K562 (cell line): ENCODE measurements at regions not wholly inside any gene's neighbourhood (a gene's known extent, or its start where the extent isn't known, plus 50 kb on each side); places are given as distances from the start of the nearest gene placed in this dataset.

ENCODE experiments used
- ATF1 ChIP-seq, 2 experiments: fragments of 450-650 bp in 1 of 2; IDR thresholded peaks; 2 replicates each; pipeline ENCODE4 v1.6.1; 2016; ENCODE audit warnings: missing compliant biosample characterization in 1 of 2, missing genetic modification characterization in 1 of 2
- CBX5 ChIP-seq: IDR thresholded peaks from 2 replicates; pipeline ENCODE4 v1.6.1; 2014; ENCODE audit warnings: low read depth, borderline replicate concordance
- DMBX1 ChIP-seq: fragments of 250-450 bp; sonication (Bioruptor Pico); IDR thresholded peaks from 2 replicates; pipeline ENCODE4 v1.8.0; 2022; ENCODE audit warnings: inconsistent platforms, mild to moderate bottlenecking, moderate library complexity, borderline replicate concordance
- E2F3 ChIP-seq: fragments of 250-450 bp; sonication (Bioruptor Pico); IDR thresholded peaks from 2 replicates; pipeline ENCODE4 v1.4.0; 2020; ENCODE audit warnings: mild to moderate bottlenecking
- FOXO4 ChIP-seq: fragments of 450-650 bp; formaldehyde crosslinking; IDR thresholded peaks from 2 replicates; pipeline ENCODE4 v1.4.0; 2020; ENCODE audit warnings: mild to moderate bottlenecking, moderate library complexity
- HNRNPL ChIP-seq: fragments of 200-400 bp; formaldehyde crosslinking; IDR thresholded peaks from 2 replicates; pipeline ENCODE4 v1.6.1; 2017; ENCODE audit warnings: low read depth, mild to moderate bottlenecking, low read length
- HOXB6 ChIP-seq: fragments of 250-450 bp; sonication (Bioruptor Pico); IDR thresholded peaks from 2 replicates; pipeline ENCODE4 v1.5.1; 2022; ENCODE audit warnings: mild to moderate bottlenecking, borderline replicate concordance
- OTX1 ChIP-seq: fragments of 450-650 bp; formaldehyde crosslinking; IDR thresholded peaks from 2 replicates; pipeline ENCODE4 v1.4.0; 2022; ENCODE audit warnings: mild to moderate bottlenecking
- RBM14 ChIP-seq: fragments of 200-400 bp; formaldehyde crosslinking; IDR thresholded peaks from 2 replicates; pipeline ENCODE4 v1.6.1; 2018; ENCODE audit warnings: low read depth, mild to moderate bottlenecking, low read length, moderate library complexity, borderline replicate concordance; ENCODE audit not compliant: insufficient read depth
- RBM17 ChIP-seq: fragments of 200-400 bp; formaldehyde crosslinking; IDR thresholded peaks from 2 replicates; pipeline ENCODE4 v1.6.1; 2017; ENCODE audit warnings: low read depth, mild to moderate bottlenecking, low read length, borderline replicate concordance
- TEAD1 ChIP-seq, 2 experiments: fragments of 450-650 bp in 1 of 2; sonication (generic) in 1 of 2; formaldehyde crosslinking; IDR thresholded peaks; 2 replicates each; pipeline versions ENCODE4 v1.4.0 to v1.8.0; 2020 to 2022; ENCODE audit warnings: mild to moderate bottlenecking in 2 of 2, missing genetic modification reagents in 1 of 2
- TEAD4 ChIP-seq, 2 experiments: sonication (generic) in 1 of 2; formaldehyde crosslinking in 1 of 2; IDR thresholded peaks; 2 replicates each; pipeline versions ENCODE4 v1.6.1 to v1.8.0; 2012 to 2022; ENCODE audit warnings: borderline replicate concordance in 1 of 2, inconsistent platforms in 1 of 2, low read length in 1 of 2, mild to moderate bottlenecking in 1 of 2, missing genetic modification reagents in 1 of 2
- UBTF ChIP-seq, 2 experiments: IDR thresholded peaks; 2 replicates each; pipeline ENCODE4 v1.6.1; 2012; ENCODE audit warnings: improper control_type of control experiment in 2 of 2, low read depth in 2 of 2, low read length in 2 of 2, borderline replicate concordance in 1 of 2
- WHSC1 ChIP-seq: IDR thresholded peaks from one replicate; pipeline ENCODE4 v1.6.1; 2012; ENCODE audit warnings: low read length, control low read depth, inconsistent platforms
- YBX1 ChIP-seq: fragments of 450-650 bp; IDR thresholded peaks from 2 replicates; pipeline ENCODE4 v1.7.1; 2016; ENCODE audit warnings: mild to moderate bottlenecking
- ZBTB5 ChIP-seq: fragments of 450-650 bp; IDR thresholded peaks from 2 replicates; pipeline ENCODE4 v1.6.1; 2017; ENCODE audit warnings: antibody characterized with exemption
- ZFX ChIP-seq: sonication (generic); formaldehyde crosslinking; IDR thresholded peaks from 2 replicates; pipeline ENCODE4 v1.8.0; 2022; ENCODE audit warnings: mild to moderate bottlenecking, missing genetic modification reagents, moderate library complexity
- ZNF398 ChIP-seq: fragments of 250-450 bp; sonication (Bioruptor Pico); IDR thresholded peaks from 2 replicates; pipeline ENCODE4 v1.8.0; 2021; ENCODE audit warnings: moderate library complexity, mild to moderate bottlenecking, inconsistent platforms

GRCh38 chr6:14476793-14477531 is 359.4 kb downstream of the CD83 start (continued):
- TF ChIP-seq OTX1 = no peak
- TF ChIP-seq WHSC1 = no peak
- 0 out of 2 replicates have a peak, but pooled peaks have one; percentile 15 for TF ChIP-seq E2F3 (CRISPR knock-in tag)
- TF ChIP-seq FOXO4 = no peak
- no peak for TF ChIP-seq ZNF398 (CRISPR knock-in tag)
- TF ChIP-seq YBX1 = no peak
- no peak for TF ChIP-seq ZFX (CRISPR knock-in tag)
- TF ChIP-seq HNRNPL = no peak
- no peak for TF ChIP-seq ZBTB5
- TF ChIP-seq CBX5 = peak; percentile 76; the same call in 1 of the 2 replicates
- peak; percentile 95 for TF ChIP-seq TEAD4 (IDR thresholded peaks at IDR 0.05; ENCODE audit: low read length)
- TF ChIP-seq TEAD4 (CRISPR knock-in tag; IDR thresholded peaks at IDR 0.05; ENCODE audit: borderline replicate concordance) = no peak
- no peak for TF ChIP-seq ATF1 (CRISPR knock-in tag; IDR thresholded peaks at IDR 0.05)
- peak; percentile 93 for TF ChIP-seq ATF1 (tag; IDR thresholded peaks at IDR 0.05)
- no peak for TF ChIP-seq RBM17
- TF ChIP-seq TEAD1 (CRISPR knock-in tag; IDR thresholded peaks at IDR 0.05) = peak in 1 of 2 experiments; percentile 87; a peak in 3 of 4 replicates
- peak in 1 of 2 experiments; percentile 87; a peak in 2 of 4 replicates for TF ChIP-seq UBTF (IDR thresholded peaks at IDR 0.05; ENCODE audit: borderline replicate concordance in 1 of 2, low read depth in 2 of 2, low read length in 2 of 2)
- TF ChIP-seq RBM14 = no peak
- TF ChIP-seq HOXB6 (CRISPR knock-in tag) = no peak
- peak; percentile 80 for TF ChIP-seq DMBX1 (CRISPR knock-in tag)
